Activated naive CD4-positive, alpha-beta T cell treated with anti-CD3 and anti-CD28 coated beads, Interleukin-2, amount 50 U/mL, for 16 hours (primary cell): ENCODE measurements at regions not wholly inside any gene's neighbourhood (a gene's known extent, or its start where the extent isn't known, plus 50 kb on each side); places are given as distances from the start of the nearest gene placed in this dataset.

Experiments
- DNase-seq: peaks from one replicate; pipeline ENCODE4 v3.0.0-alpha.2; 2020

DNA sequence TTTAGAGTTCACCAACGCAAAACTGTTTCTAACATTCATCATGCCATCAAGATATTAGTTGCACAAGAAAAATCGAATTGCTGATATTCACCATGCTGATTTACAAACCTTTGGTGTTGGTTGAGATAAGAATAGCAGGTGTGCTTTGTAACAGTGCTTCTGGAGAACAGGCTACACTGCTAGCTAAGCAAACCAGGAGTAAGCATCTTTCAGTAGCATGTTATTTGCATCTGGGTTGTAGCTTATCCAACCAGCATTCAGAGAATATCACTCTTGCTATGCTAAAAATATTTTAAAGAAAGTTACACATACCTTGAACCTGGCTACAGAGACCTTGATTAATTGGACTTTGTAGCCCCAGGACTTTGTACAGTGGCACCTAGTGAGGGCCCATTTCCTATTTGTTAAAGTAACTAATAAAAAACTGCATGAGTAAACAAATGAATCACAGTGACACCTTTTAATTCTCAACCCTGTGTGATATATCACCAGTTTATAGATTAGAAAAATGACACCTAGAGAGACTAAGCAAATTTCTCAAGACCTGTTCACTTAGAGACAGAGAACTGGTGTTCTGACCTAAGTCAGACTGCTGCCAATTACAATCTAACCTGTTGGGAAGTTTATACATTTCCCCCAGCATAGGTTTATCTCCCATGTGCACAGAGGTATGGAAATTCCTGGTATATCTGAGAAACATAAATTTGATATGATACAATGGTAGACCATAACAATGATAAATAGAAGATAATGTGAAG lies 435.5 kb upstream of the TGFBR2 start:
- DNase-seq, result no peak

DNA sequence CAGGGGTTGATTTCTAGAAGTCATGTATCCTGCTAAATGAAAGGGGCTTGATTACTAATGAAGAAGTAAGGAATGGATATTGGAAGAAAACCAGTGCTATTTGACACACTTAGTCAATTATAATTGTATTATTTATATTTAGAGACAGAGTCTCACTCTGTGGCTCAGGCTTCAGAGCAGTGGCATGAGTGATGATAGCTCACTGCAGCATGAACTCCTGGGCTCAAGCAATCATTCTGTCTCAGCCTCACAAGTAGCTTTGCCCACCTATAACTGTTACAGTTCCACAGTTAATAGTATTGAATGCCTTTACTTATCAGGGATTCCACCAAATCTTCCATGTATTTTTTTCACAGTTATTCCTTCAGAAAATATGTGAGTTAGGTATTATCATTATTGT lies 432.0 kb upstream of the TGFBR2 start:
- DNase-seq, result no peak

DNA sequence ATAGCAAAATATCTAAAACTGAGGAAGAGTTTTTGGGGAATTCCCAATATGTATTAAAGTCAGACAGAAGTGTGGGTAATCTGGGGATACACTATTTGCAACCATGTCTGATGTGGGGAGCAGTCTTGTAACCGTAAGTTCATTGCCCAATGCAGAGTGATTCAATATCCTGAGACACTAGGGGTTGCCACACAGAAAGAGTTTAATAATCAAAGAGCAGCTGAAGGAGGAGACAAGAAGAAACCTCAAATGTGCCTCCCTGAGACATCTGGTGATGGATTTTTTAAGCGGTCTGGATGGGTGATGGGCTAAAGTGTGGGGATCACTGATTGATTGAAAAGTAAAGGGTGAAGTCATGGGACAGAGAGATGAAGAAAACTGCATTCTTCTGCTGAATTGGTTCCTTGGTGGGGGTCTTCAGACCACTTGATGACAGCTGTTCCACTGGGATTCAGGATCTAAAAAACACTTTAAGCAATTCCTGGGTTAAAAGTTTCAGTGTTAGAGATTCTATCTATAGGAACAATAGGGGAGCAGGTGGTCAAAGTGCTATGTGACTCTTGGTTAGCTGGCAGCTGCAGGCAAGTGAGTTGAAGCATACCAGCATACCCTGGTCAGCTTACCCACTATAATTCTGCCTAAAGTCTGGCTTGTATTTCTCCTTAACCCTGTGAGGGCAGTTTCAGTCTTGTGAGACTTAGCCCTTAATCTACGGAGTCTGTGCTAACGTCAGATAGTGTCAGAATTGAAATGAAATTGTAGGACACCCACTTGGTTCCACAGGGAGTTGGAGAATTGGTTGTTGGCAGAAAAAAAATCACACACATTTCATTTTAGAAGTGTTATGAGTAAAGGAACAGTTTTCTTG lies 425.9 kb upstream of the TGFBR2 start:
- DNase-seq, result no peak

DNA sequence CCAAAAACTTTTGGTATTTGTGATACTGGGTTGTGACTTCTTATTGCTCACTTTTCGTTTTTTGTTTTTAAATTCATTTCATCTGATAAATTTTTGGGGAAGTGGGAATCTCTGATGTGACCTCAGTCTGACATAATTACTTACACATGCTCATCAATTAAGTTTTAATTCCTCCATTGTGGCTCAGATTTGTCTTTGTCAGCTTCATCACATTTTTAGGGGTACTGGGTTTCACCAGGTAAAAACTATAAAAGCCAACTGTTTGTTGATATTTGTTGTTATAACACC lies 425.3 kb upstream of the TGFBR2 start:
- DNase-seq, result no peak

DNA sequence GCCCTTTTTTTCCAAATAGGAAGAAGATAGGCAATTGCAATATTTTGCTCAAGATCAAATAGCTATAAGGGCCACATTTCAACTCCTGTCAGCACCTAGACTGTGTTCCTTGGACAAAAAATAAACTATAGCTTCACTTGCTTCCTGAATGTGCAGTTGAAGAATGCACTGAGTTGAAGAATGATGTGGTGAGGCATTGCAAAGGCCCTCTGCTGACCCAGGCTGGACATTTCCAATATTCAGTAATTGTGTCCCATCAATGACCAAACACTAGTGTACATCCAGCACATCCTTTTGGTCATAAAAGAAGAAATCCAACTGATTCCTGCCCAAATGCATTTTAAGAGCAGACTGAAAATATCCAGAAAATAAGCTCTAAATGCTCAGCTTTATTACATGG lies 424.8 kb upstream of the TGFBR2 start:
- DNase-seq, result no peak

DNA sequence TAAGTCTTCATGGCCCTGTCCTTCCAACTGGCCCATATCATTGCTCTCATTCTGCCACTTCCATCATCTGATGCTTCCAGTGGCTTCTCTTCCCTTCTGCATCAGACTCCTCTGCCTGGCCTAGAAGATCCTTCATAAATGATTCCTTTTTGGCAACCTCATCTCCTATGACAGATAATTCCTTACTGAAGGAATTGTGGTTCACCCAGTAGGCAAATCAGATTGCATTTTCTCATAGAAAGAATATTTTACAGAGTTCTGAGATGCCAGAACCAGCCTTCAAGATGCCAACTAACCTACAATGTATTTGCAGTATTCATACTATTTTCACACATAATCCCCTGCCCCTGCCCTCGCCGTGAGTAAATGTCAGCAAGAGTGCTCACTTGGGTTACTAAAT lies 423.0 kb upstream of the TGFBR2 start:
- DNase-seq, result no peak

DNA sequence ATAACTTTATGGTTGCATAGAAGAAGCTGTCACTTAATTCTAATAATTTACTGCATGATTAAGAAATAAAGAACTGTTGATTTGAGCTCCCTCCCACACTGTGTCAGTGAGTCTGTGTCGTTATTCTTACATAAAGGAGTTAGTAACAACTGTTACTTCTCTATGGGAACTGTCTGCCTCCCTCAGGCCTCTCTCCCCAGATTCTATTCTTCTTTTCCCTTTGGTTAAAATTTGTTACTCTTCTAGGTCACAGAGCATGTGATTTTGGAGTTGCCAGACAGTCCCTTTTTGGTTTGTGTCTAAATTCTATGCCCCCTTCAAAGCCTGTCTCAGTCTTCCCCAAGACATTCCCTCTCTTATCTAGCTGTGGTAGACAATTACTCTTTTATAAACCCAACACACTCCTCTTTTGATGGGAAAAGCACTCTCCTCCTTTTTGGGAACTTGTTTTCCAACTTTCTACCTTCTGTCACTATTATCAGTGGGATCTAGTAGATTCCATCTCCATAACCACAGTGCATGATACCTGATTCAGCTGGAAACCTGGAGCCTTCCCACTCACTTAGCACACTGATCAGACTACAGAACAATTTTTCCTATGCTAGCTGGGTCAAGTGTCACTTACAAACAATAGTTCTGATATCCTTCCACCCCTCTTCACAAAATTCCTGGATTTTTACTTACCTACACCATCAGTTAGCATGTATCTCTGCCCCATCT lies 422.1 kb upstream of the TGFBR2 start:
- no peak for DNase-seq

DNA sequence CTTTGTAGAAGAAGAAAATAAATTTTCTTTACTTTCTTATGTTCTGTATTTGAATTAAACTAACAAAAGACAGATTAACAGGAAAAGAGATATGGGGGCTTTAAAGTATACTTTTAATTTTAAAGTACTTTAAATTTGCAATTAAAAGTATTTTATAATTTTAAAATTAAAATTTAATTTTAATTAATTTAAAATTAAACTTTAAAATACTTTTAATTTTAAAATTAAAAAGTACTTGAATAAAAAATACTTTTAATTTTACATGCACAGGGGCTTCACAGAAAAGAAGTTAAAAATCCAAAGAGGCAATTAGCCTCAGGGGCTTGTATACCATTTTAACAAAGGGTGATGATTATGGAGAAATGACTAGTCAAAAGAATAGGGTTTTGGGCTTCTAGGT lies 420.5 kb upstream of the TGFBR2 start:
- DNase-seq, result no peak

DNA sequence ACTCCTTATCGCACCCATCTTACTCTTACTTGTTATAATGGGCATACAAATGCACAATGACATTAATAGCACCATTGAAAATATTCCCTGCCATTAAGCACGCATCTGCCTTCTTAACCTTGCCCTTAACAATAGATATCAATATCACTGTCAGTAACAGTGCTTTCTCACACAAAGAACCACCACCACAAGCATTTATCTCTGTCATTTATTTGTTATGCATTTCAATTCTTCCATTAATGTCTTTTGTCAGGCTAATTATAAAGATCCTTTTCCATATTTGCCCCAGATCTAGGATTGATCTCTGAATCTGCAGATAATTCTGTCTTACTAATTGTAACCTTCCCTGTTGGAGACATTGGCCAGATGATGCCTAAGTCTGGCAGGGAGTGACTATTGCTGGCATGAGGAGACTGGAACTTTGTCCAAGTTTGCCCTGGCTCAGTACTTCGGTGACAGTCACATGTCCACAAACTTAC lies 419.6 kb upstream of the TGFBR2 start:
- DNase-seq, result no peak

DNA sequence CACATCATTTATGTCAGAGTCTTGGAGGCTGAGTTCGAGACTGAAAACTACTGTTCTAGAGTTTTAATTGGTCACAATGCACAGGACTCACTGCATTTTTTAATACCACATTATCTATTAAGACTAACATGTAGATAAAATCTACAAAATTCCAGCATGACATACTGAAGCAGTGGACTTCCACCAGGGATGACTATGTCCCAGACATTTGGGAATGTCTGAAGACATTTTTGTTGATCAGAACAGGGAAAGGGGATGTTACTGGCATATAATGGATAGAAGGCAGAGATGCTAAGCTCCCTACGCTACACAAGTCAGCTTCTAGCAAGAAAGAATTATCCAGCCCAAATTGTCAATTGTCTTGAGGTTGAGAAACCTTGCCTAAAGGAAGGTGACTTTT lies 419.0 kb upstream of the TGFBR2 start:
- no peak for DNase-seq

DNA sequence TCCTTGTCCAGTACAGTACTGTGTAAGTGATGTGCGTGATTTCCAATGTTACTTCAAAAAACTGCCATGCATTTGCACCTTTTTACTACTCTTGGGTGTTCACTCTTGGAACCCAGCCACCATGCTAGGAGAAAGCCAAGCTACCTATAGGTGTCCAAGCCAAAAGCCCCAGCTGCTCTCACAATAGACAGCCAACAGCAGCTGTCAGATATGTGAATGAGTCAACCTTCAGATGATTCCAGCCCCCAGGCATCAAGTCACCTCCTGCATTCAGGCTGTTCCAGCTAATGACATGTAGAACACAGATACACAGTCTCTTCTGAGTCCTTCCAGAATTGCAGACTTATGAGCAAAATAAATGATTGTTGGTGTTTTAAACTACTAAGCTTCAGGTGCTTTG lies 417.7 kb upstream of the TGFBR2 start:
- DNase-seq, result no peak

DNA sequence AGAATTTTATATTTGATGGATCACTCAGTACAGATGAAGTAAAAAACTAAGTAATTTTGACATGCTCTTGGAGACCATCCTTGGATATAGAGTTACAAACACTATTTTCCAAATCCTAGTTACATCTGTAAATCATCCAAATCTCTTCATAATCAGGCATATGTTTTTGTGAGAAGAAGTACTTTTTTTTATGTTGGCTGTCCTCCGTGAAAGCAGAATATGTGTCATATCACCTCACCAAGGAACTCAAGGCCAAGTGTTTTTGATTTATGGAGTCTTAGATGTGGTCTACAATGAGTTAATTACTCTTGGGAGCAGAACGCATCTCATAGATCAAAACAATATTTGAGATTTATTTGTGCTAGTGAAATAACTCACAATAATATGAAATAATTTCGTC lies 416.5 kb upstream of the TGFBR2 start:
- DNase-seq, result no peak

DNA sequence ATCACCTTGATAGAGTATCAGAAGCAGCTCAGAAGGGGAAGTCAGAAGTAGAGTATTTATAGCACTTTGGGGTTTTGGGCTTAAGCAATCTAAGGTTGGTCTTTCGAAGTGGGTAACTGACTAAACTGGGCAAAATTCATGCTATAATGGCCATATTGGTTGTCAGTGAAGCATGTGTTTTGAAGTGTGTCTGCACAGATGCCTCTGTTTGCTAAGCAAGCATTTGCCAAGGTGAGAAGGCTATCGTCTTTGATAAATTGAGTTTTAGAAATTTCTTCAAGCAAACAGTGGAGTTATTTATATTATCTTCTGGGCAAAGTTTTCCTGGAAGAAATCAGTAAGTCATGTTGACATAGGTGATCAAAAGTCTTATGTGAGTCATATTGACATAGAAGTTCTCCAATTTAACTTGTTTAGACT lies 412.8 kb upstream of the TGFBR2 start:
- DNase-seq, result no peak

DNA sequence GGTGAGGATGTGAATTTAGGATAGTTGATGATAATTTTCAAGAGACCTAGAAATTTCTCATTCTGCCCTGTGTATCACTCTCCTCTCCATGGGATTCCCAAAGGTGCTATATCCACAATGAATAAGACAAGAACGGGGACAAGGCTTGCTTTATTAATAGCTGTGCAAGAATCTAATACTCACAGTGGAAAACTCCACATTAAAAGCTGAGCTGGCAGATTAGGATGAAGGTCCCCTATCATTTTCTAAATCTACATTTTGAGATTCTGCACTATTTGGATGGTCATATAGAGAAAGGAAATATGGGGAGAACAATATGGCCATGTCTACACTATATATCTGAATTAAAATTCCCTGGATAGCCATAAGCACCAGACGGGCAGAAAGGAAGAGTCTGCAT lies 411.0 kb upstream of the TGFBR2 start:
- DNase-seq, result no peak

DNA sequence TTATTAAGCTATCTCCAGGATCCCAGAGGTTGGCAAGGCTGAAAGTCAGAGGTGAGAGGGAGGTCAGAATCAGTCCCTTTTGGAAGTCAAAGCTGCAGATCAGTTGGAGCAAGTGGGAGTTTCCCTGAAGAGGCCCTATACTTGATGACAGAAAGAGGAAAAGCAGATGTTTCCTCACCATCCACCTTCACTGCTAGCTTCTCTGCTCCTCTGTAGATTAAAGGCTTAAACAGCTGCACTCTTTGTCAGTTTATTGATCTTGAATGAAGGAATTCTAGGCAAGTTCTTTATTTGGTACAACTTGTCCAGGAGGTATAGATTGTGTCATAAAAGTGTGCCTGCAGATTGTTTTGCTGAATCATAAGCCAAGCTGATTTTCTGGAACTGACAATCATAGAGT lies 408.2 kb upstream of the TGFBR2 start:
- DNase-seq, result no peak

DNA sequence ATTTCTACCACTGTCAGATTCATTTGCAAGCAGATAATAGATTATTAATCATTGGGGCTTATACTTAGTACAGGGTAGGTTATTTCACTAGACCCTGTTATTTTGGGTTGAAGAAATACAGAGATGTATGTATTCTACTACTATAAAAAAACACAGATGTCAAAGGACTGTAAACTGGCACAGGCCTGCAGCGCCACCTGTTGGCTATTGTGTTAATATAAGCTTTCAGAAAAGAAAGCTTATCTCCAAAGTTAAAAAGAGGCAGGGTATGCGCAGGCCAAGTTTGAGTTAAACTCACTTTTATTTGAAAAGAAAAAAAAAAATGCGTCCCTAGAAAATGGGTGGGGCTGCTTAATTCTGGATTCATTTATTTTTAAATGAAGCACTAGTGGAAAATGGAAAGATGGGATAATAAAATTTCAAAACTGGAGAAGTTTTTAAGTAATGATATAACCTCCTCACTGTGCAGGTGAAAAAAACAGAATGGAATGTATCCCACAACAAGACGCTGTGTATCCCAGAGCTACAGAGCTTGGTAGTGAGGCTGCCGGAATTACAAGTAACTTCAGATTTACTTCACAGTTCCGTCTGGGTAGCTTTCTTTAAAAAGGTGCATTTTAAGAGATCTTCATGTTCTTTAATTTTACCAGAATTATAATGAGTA lies 407.2 kb upstream of the TGFBR2 start:
- peak; percentile 75 for DNase-seq

DNA sequence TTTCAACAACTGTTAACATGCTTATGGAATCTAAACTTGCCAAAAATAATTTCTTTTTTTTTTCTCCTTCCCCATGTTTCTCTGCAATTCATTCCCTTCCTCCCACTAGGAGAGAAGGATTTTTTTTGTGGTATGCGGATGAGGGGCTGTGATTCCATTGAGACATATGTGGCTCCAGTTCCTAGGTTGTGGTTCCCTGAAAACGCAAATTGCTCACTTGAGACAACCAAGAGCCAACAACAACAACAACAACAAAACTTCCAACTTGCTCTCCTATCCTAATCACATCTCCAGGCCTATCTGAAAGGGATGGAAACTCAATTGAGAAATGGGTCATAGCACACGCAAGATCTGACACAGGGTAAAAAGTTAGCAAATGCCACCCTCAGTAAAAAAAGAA lies 406.5 kb upstream of the TGFBR2 start:
- DNase-seq, result no peak

DNA sequence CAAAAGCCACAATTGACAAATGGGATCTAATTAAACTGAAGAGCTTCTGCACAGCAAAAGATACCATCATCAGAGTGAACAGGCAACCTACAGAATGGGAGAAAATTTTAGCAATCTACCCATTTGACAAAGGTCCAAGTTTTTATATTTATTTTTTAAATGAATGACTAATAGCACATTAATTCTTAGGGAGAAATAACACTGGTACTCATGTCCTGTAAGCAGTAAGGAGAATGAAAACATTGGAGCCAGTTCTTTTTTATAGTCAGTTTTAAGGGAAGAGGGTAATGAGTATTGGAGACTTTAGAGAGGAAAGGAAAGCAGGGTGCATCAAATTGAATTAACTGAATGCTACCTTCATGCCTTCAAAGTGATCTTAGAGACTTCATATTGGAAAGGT lies 404.7 kb upstream of the TGFBR2 start:
- DNase-seq, result no peak

DNA sequence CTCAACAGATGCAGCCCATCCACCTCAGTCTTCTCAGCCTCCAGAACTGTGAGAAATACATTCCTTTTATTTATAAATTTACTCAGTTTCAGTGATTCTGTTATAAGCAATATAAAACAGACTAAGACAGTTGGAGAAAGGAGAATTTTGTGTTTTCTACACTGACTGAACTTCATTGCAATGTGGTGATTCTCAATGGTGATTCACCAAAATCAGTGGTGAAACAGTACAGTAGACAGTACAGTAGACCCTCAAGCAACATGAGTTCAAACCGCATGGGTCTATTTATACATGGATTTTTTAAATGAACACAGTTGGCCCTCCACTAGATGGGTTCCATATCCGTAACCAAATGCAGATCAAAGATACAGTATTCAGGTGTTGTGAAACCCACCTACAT lies 403.1 kb upstream of the TGFBR2 start:
- no peak for DNase-seq

DNA sequence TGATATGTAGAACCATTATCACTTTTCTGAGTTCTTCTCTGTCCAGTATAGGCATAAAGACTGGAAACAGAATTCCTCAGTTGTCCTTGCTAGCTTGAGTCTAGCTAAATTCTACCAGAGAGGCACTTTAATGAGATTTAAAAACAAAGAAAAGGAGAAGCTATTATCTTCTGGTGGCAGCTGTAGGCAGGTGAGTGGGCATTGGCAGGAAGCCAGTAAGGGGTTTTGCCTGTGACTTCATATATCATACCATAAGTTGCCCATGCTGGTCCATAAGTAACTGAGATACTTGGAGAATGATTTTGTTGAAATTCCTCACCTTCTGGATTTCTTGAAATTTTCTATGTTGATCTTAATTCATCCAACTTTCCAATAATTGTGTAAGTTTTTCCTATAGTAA lies 402.3 kb upstream of the TGFBR2 start:
- DNase-seq, result no peak

DNA sequence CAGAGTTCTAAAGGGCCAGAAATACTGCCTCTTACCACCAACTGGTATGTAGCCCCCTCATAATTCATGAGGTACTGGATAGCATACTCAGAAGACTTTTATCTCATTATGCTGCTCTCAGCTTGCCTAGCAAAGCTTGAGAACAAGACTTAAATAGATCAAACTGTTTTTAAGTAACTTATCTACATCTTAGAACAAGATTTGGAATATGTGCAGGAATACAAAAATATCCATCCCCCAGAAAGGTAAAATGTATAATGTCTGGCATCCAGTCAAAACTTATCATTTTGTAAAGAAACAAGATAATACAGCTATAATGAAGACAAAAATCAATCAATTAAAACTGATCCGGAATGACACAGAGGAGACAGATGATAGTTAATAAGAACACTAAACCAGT lies 400.4 kb upstream of the TGFBR2 start:
- DNase-seq, result no peak

DNA sequence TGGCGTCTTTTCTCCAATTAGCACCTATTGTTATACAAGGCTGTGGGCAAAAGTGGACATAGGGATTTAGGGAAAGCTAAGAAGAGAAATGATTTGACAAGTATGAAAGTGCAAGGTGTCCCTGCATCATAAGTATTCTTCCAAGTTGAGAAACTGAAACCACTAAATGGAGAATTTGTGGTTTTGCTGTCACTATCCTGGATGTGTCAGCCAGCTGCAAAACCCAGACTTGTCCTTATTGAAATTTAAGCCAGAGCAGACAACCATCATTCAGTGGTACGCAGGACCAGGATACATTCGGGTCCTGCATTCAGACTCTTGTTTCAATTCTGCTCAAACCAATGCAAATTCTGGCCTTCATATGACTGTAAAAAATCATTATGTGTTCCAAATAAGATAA lies 384.8 kb upstream of the TGFBR2 start:
- no peak for DNase-seq

DNA sequence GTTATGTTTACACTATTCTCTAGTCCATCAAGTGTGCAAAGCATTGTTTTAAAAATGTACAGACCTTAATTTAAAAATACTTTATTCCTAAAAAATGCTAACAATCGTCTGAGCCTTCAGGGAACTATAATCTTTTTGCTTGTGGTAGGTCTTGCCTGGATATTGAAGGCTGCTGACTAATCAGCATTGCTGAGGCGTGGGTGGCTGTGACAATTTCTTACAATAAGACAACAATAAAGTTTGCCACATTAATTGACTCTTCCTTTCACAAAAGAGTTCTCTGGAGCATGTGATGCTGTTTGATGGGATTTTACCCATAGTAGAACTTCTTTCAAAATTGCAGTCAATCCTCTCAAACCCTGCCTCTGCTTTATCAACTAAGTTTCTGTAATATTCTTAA lies 384.0 kb upstream of the TGFBR2 start:
- no peak for DNase-seq
